PFSK-1 (cell line): ENCODE measurements at regions not wholly inside any gene's neighbourhood (a gene's known extent, or its start where the extent isn't known, plus 50 kb on each side); places are given as distances from the start of the nearest gene placed in this dataset.

Source experiments
- FOXP2 ChIP-seq: optimal IDR thresholded peaks from 2 replicates; pipeline ENCODE3; 2011; ENCODE audit warnings: borderline replicate concordance, control low read depth, inconsistent platforms; ENCODE audit not compliant: insufficient read depth; ENCODE audit errors: extremely low read length, extremely low read depth
- POLR2AphosphoS5 ChIP-seq: IDR thresholded peaks from 2 replicates; pipeline ENCODE4 v1.6.1; 2012; ENCODE audit warnings: low read depth, mild to moderate bottlenecking, control low read depth, low read length, moderate library complexity
- REST ChIP-seq, 2 experiments: IDR thresholded peaks; 2 replicates each; pipeline versions ENCODE4 v1.6.1 to v1.8.0; 2011 to 2012; ENCODE audit warnings: low read depth in 2 of 2, low read length in 2 of 2, control low read depth in 1 of 2, inconsistent platforms in 1 of 2, mild to moderate bottlenecking in 1 of 2, moderate library complexity in 1 of 2; ENCODE audit not compliant: insufficient read depth in 1 of 2
- SIN3A ChIP-seq: IDR thresholded peaks from 2 replicates; pipeline ENCODE4 v1.6.1; 2012; ENCODE audit warnings: mild to moderate bottlenecking, low read length, moderate library complexity, borderline replicate concordance; ENCODE audit not compliant: insufficient read depth
- TAF1 ChIP-seq: IDR thresholded peaks from 2 replicates; pipeline ENCODE4 v1.6.1; 2012; ENCODE audit warnings: low read length, control low read depth, borderline replicate concordance; ENCODE audit not compliant: insufficient read depth

GRCh38 chr7:124263232-124263827 is 230.5 kb upstream of the TMEM229A start:
- no peak for TF ChIP-seq POLR2AphosphoS5
- no peak for TF ChIP-seq REST (IDR thresholded peaks at IDR 0.05; ENCODE audit: insufficient read depth in 1 of 2, low read depth in 2 of 2, low read length in 2 of 2)
- TF ChIP-seq SIN3A = no peak
- no peak for TF ChIP-seq TAF1
- no peak for TF ChIP-seq FOXP2
